ENCODE measurements at regions not wholly inside any gene's neighbourhood (a gene's known extent, or its start where the extent isn't known, plus 50 kb on each side); places are given as distances from the start of the nearest gene placed in this dataset.
"Not testable (repeated sequence)": the region's sequence is repeated elsewhere in the genome, so short reads cannot be mapped to it uniquely, and the experiment has no call there.

- no peak for DNase-seq
Observed at GRCh38 chr20:48489656-48490055, 338.1 kb downstream of the PREX1 start.

GRCh38 chr20:48489046-48489463, 338.7 kb downstream of the PREX1 start:
- DNase-seq = no peak

DNA sequence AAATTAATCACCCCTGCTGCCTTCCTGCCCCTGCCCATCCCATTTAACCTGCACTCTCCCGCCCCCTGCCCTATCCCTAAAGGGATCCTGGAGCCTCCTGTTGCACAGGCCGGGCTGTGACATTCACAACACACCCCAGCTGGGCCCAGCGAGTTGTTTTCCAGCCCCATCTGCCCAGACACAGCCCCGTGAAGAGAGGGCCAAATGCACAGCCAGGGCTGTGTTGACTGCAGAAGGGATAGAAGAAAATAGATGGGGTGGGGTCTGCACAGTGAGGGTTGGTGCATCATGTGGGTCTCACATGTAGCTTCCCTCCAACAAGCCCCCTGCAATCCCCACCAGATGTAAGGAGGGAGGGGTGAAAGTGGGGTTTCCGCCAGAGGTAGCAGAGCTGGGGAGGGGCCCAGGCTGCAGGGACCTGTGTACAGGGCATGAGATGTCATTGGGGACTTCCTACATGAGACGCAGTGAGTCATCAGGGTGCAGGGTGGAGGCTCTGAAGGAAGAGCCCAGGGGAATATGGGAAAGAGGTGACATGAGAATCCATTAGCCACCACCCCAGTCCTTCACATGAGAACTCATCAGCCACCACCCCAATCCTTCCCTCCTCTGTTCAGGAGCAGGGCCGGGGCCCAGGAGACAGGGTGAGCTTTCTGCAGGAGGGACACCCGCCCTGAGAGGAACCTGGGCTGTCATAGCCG, 339.3 kb downstream of the PREX1 start:
- not testable (repeated sequence) for DNase-seq

- DNase-seq = no peak
Observed at GRCh38 chr20:48486065-48486464, 341.7 kb downstream of the PREX1 start.

- DNase-seq = not testable (repeated sequence)
Observed at GRCh38 chr20:48485153-48485552, 342.6 kb downstream of the PREX1 start.

- no peak for DNase-seq
Observed at GRCh38 chr20:48483334-48484066, 344.3 kb downstream of the PREX1 start.

GRCh38 chr20:48482790-48483189, 345.0 kb downstream of the PREX1 start:
- DNase-seq = no peak

GRCh38 chr20:48480216-48480772, 347.5 kb downstream of the PREX1 start:
- no peak for DNase-seq

DNA sequence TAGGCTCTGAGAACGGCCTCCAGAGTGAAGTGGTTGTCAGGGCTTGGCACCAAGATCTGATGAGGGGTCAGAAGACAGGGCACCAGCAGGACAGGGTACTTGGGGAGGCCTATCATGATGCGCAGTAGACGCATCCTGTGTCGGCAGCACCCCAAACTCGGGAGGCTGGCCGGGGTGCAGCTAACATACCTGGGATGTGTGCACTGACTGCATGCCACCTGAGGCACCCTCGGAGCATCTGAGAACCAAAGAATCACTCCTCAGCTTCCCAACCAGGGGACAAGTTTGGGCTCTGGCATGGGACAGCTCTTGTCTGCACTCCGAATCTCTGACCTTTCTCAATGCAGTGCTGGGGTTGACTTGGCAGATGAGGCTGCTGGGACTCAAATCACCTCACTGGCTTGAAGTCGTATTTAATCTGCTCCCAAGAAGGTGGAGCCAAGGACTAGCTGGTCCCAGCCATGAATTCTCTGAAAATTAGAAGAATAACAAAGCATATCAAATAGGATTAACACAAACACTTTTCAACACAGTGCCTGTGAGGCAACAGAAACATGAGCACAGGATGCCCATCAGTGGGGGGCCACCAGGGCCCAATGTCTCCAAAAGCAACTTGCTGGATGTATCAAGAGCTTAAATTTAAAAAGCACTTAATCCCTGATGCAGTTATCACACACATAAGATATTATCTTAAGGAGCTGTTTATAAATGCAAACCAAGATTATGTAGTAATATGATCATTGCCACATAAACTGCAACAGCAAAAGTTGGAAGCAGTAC, 348.8 kb downstream of the PREX1 start:
- no peak for DNase-seq

DNA sequence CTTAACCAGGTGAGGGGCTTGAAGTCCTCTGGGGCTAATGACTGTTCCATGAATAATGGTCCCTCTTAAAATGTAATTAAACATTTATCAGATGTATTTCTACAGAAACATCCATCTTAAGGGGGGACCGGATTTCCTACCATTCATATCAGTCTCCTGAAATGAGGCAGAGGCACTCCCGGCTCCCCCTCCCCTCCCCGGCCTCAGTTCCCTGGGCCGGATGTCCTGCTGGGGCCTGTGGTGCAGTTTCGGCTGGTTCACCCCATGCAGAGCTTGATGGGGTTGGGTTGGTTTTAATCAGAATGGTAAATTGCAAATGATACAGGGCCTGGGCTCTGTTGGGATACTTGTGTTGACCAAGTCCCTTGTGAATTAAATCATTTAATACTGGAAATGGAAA, 349.4 kb downstream of the PREX1 start:
- DNase-seq = no peak

GRCh38 chr20:48476854-48477253, 350.9 kb downstream of the PREX1 start:
- DNase-seq = no peak

DNA sequence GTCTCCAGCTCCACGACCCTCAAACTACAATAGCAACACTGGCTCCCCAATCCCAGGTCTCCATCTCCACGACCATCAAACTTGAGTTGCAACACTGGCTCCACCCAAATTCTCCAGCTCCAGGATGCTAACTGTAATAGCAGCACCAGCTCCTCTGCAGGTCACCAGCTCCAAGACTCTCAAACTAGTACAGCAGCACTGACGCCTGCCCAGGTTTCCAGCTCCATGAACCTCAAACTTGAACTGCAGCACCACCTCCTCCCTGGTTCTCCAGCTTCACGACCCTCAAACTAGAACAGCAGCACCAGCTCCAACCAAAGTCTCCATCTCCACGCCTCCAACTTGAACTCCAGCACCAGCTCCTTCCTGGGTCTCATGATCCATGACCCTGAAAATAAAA, 353.8 kb downstream of the PREX1 start:
- no peak for DNase-seq

GRCh38 chr20:48471759-48472408, 355.9 kb downstream of the PREX1 start:
- DNase-seq = no peak

- DNase-seq = no peak
Observed at GRCh38 chr20:48471176-48471575, 356.6 kb downstream of the PREX1 start.

- no peak for DNase-seq
Observed at GRCh38 chr20:48470141-48470540, 357.7 kb downstream of the PREX1 start.

DNA sequence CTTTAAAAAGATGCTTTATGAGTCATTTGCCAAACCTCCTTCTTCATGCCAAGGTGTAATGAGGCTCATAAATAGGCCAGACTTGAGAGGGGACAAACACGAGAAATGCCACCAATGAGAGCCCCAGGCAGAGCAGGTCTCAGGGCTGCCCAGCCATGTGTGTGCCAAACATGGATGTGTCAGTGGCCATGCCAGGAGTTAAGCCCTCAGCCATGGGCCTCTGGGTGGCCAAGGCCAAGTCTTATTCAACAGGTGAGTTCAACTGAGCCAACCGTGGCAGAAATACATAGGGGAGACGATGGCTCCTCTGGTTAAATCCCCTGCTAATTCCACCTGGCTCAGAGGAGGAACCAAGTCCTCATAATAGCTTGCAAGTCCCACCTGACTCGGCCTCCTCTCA, 358.8 kb downstream of the PREX1 start:
- DNase-seq = no peak

DNA sequence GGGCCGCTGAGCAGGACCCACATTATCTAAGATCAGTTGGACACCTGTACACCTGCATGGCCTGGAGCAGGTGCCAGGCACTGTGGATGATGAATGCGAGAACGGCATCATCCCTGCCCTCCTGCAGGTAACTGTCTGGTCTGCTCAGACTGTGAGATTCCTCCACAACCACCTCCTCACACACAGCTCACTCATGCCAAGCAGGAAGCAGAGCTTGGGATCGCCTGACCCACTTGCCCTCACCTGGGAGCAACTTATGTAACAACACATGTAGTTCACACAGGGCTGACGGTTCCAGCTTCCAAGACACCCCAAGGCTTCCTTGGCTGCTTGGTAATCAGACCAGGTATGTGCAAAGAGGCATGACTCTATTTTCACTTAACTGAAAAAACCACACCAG, 359.2 kb downstream of the PREX1 start:
- DNase-seq = no peak

- no peak for DNase-seq
Observed at GRCh38 chr20:48467622-48468021, 360.2 kb downstream of the PREX1 start.

DNA sequence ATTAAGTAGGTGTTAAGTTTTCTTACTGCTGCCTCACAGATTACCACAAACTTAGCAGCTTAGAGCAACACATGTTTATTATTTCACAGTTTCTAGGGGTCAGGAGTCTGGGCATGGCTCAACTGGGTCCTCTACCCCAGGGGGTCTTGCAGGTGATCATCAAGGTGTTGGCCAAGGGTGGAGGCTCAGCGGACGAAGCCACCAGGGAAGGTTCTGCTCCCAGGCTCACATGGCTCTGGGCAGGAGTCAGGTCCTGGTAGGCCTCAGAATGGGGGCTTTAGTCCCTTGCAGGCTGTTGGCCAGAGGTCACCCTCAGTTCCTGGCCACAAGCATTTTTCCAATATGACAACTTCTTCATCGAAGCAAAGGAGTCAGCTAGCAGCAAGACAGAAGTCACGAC, 362.5 kb downstream of the PREX1 start:
- no peak for DNase-seq

- no peak for DNase-seq
Observed at GRCh38 chr20:48463916-48464315, 363.9 kb downstream of the PREX1 start.

- DNase-seq = no peak
Observed at GRCh38 chr20:48463096-48463720, 364.6 kb downstream of the PREX1 start.

GRCh38 chr20:48461735-48462119, 366.1 kb downstream of the PREX1 start:
- no peak for DNase-seq
